NCI-H69 (cell line): ENCODE measurements at regions not wholly inside any gene's neighbourhood (a gene's known extent, or its start where the extent isn't known, plus 50 kb on each side); places are given as distances from the start of the nearest gene placed in this dataset.
"Not testable (repeated sequence)": the region's sequence is repeated elsewhere in the genome, so short reads cannot be mapped to it uniquely, and the experiment has no call there.

Experiments used
- DNase-seq: peaks from one replicate; lab custom pipeline; 2025; lab: John Stamatoyannopoulos, UW

GRCh38 chr5:14054965-14055963 is 87.9 kb upstream of the TRIO start:
- DNase-seq = no peak

GRCh38 chr5:14054111-14054854 is 88.9 kb upstream of the TRIO start:
- no peak for DNase-seq

GRCh38 chr5:14050821-14051220 is 92.3 kb upstream of the TRIO start:
- no peak for DNase-seq

GRCh38 chr5:14048434-14048833 is 94.7 kb upstream of the TRIO start:
- no peak for DNase-seq

GRCh38 chr5:14041528-14042192 is 97.2 kb upstream of the DNAH5 start:
- no peak for DNase-seq

GRCh38 chr5:14040542-14040941 is 96.1 kb upstream of the DNAH5 start:
- no peak for DNase-seq

- DNase-seq = no peak
Observed at GRCh38 chr5:14039576-14039975, 95.1 kb upstream of the DNAH5 start.

- no peak for DNase-seq
Observed at GRCh38 chr5:14039063-14039462, 94.6 kb upstream of the DNAH5 start.

- DNase-seq = peak; percentile 51
Observed at GRCh38 chr5:14038341-14038959, 94.0 kb upstream of the DNAH5 start.

- no peak for DNase-seq
Observed at GRCh38 chr5:14036947-14037346, 92.5 kb upstream of the DNAH5 start.

GRCh38 chr5:14036514-14036913 is 92.0 kb upstream of the DNAH5 start:
- no peak for DNase-seq

GRCh38 chr5:14035859-14036503 is 91.5 kb upstream of the DNAH5 start:
- peak; percentile 48 for DNase-seq

- DNase-seq = no peak
Observed at GRCh38 chr5:14034963-14035362, 90.5 kb upstream of the DNAH5 start.

GRCh38 chr5:14032918-14033317 is 88.4 kb upstream of the DNAH5 start:
- DNase-seq = no peak

- peak; percentile 82 for DNase-seq
Observed at GRCh38 chr5:14028938-14029584, 84.6 kb upstream of the DNAH5 start.

- no peak for DNase-seq
Observed at GRCh38 chr5:14028188-14028587, 83.7 kb upstream of the DNAH5 start.

GRCh38 chr5:14025569-14026286 is 81.2 kb upstream of the DNAH5 start:
- no peak for DNase-seq

GRCh38 chr5:14022971-14023370 is 78.5 kb upstream of the DNAH5 start:
- no peak for DNase-seq

GRCh38 chr5:14020944-14021343 is 76.5 kb upstream of the DNAH5 start:
- DNase-seq = not testable (repeated sequence)

GRCh38 chr5:14019768-14020290 is 75.3 kb upstream of the DNAH5 start:
- no peak for DNase-seq
